ENCODE measurements at regions not wholly inside any gene's neighbourhood (a gene's known extent, or its start where the extent isn't known, plus 50 kb on each side); places are given as distances from the start of the nearest gene placed in this dataset.
"Not testable (repeated sequence)": the region's sequence is repeated elsewhere in the genome, so short reads cannot be mapped to it uniquely, and the experiment has no call there.

DNA sequence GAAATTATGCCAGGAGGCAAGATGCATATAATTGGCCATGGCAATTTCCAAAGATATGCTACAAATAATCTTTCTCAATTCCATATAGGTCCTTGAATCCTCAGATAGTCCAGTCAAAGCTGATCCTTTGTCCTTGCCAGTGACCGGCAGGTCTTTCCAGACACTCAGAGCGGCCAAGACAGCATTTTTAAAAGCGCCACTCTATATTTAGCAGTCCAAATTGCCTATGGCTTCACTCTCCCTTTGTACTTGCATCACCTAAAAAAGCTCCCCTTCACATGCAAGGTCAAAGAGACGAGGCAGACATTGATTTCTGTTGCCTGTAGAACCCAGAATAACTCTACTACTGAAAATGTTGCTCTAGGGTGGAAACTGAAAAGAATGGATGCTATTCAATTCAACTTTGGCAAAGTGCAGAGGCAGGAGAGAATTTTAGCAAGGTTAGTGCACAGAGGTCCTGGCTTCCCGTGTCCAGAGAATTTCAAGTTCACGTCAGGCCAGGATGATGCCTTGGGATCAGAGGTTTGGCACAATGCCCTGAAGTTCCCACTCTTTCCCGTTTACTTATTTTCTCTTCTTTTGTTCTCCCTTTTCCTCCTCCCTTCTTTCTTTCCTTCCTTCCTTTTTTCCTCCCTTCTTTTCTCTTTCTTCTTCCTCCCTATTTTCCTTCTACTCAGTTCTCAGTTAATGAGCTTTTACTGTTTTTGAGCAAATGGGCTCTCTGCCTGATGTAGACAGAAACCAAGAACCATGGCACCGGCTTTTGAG lies 108.5 kb downstream of the KCNK1 start:
- DNase-seq, result no peak

GRCh38 chr1:233723387-233723786 lies 109.5 kb downstream of the KCNK1 start:
- no peak for DNase-seq

- not testable (repeated sequence) for DNase-seq
These were observed 110.3 kb downstream of the KCNK1 start for GRCh38 chr1:233724131-233724631.

GRCh38 chr1:233725423-233725822 lies 111.5 kb downstream of the KCNK1 start:
- no peak for DNase-seq

- no peak for DNase-seq
These were observed 114.8 kb downstream of the KCNK1 start for GRCh38 chr1:233728721-233729120.

DNA sequence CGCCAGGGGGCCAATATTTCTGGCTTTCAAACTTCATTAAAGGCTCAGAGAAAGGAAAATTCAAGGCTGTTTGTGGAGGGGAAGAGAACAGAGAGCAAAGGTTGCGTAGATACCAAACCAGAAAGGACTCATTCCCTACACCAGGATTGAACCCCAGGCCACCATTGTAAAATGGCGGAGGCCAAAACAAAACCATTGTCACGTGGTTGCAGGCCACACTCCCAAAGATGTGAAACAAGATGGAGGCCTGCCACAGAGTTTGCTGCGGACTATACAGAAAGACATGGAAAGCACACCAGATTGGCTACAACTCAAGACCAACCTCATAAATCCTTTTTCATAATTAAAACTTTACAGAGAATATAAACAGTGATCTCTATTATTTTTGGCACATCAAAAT lies 116.5 kb downstream of the KCNK1 start:
- no peak for DNase-seq

- no peak for DNase-seq
These were observed 116.9 kb downstream of the KCNK1 start for GRCh38 chr1:233730809-233731208.

DNA sequence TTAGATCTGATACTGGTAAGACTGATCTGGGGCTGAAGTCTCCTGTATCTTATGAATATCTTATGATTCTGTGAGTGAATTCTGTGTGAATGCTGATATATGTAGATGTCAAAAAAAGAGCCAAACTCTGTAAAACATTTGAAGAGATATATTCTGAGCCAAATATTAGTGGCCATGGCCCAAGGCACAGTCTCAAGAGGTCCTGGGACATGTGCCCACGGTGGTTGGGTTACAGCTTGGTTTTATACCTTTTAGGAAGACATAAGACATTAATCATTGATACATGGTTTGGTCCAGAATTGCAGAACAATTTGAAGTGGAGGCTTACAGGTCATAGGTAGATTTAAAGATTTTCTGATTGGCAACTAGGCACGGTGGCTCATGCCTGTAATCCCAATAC lies 118.3 kb downstream of the KCNK1 start:
- no peak for DNase-seq

DNA sequence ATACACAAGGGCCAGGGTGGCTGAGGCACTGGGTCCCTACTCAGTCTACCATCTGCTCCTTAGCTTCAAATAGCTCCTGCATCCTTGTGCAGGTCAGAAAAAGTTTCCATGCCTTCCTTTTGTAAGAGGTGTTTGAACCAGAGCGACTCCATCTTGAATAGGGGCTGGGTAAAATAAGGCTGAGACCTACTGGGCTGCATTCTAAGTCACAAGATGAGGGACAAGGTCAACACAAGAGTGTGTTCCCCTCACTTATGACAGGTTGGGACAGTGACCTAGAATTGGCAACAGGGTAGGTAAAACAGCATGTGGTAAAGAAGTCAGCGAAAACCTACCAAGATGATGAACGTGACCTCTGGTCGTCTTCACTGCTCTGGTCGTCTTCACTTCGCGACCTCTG lies 120.5 kb downstream of the KCNK1 start:
- no peak for DNase-seq

DNA sequence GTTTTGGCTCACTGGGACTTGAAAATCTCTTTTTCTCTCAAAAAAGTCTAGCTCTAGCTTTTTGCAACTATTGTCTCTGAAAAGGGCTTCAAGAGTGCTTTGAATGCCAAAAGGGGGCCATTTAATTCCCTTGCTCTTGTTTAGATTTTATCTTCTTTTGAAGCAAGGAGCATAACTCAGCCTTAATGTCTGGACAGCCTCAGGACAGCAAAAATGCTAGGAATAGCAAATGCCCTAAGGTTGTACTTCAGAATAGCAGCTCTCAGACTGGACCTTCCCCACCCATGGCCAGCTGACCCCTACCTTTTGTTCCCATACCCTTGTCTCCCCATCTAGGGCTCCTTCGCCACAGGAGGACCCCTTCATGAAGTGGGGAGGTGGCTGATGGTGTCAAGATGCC lies 121.4 kb downstream of the KCNK1 start:
- no peak for DNase-seq

DNA sequence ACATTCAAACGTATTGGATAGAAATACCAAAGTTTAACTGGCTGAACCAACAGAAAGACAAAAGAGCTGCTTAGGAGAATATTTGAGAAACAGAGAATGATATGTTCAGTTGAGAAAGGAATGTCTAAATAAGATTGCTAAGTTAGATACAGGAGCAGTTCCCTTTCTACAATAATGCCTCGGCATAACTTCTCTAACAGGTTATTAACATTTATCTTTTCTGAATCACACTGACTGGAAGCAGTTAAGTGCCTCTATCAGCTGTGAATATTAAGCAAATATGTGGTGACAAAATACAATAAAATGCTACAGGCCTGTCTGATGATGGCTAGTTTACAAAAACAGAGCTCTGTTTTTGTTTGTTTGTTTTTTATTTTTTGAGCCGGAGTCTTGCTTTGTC lies 121.9 kb downstream of the KCNK1 start:
- no peak for DNase-seq

DNA sequence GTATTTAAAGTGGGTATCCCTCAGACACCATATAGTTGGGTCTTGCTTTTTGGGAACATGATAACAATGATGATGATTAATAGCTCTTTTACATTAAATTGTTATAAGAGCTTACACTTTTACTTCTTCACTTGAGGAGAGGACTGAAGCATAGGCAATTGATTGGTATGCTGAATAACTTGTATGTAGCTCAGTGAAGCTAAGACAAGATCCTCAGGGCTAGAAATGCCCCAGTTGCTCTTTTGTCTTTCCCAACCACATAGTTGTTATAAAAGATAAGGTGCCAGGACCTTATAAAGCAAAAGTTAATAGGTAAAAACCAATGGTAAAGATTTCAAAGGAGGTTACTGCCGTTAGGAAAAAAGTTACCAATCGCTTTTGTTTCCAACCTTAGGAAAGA lies 123.4 kb downstream of the KCNK1 start:
- no peak for DNase-seq

DNA sequence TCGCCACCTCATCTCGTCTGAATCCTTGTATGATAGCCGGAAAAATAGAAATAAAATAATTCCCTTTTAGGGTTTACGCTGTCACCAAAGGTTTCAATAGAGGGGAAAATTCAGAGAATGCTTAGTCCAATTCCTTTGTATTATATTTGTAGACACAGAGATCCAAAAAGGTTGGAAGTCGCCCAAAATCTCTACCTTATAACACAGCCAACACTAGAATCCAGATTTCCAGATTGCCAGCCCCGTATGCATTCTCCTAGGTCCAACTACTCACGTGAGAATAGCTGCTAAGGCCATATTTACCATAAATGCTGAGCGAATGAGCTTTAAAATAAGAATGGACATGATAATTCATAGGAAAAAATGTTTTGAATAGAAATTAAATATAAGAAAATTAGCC lies 124.5 kb downstream of the KCNK1 start:
- no peak for DNase-seq

DNA sequence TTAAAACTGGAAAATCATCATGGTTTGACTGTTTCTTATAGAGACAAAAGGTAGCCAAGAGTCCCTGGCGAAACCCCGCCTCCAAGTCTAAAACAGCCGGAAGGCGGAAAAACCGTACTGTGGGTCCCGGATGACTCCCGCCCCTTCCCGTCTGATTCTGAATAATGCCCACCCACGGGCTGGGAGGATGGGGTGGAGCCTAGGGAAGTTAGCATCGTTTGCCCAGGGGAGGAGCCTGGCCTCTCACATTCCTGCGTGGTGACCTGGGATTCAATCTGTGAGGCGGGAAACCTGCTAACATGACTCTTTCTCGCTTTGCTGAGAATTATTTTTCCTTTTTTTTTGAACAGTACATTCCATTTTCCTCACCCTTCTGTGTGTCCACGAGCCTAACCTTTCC lies 124.9 kb downstream of the KCNK1 start:
- DNase-seq, result no peak

- no peak for DNase-seq
These were observed 131.0 kb downstream of the KCNK1 start for GRCh38 chr1:233744779-233745513.

- no peak for DNase-seq
These were observed 136.2 kb downstream of the KCNK1 start for GRCh38 chr1:233750139-233750538.

DNA sequence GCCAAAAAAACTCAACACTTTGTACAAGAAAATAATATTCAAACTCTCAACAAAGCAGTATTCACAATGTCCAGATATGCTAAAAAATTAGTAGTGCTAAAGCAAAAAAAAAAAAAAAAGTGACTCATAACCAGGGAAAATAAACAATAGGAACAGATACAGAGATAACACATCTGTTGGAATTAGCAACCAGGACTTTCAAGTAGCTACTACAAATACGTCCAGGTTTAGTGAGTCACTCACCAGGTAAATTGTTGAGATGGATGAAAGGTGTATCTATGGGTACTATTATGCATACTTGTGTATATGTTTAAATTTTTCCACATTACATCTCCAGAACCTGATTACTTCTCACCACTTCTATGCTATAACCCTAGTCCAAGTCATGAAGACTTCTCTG lies 144.8 kb upstream of the SLC35F3 start:
- DNase-seq, result no peak

DNA sequence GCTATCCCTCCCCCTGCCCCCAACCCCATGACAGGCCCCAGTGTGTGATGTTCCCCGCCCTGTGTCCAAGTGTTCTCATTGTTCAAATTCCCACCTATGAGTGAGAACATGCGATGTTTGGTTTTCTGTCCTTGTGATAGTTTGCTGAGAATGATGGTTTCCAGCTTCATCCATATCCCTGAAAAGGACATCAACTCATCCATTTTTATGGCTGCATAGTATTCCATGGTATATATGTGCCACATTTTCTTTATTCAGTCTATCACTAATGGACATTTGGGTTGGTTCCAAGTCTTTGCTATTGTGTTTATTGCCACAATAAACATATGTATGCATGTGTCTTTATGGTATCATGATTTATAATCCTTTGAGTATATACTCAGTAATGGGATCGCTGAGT lies 140.2 kb upstream of the SLC35F3 start:
- DNase-seq, result not testable (repeated sequence)

GRCh38 chr1:233777566-233777965 lies 126.9 kb upstream of the SLC35F3 start:
- no peak for DNase-seq

DNA sequence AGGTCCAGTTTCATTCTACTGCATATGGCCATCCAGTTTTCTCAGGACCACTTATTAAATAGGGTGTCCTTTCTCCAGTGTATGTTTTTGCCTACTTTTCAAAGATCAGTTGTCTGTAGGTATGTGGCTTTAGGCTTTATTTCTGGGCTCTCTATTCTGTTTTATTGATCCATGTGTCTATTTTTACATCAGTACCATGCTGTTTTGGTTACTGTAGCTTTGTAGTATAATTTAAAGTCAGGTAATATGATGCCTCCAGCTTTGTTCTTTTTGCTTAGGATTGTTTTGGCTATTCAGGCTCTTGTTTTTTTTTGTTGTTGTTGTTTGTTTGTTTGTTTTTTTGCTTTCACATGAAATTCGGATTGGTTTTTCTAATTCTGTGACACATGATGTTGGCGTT lies 124.4 kb upstream of the SLC35F3 start:
- no peak for DNase-seq

DNA sequence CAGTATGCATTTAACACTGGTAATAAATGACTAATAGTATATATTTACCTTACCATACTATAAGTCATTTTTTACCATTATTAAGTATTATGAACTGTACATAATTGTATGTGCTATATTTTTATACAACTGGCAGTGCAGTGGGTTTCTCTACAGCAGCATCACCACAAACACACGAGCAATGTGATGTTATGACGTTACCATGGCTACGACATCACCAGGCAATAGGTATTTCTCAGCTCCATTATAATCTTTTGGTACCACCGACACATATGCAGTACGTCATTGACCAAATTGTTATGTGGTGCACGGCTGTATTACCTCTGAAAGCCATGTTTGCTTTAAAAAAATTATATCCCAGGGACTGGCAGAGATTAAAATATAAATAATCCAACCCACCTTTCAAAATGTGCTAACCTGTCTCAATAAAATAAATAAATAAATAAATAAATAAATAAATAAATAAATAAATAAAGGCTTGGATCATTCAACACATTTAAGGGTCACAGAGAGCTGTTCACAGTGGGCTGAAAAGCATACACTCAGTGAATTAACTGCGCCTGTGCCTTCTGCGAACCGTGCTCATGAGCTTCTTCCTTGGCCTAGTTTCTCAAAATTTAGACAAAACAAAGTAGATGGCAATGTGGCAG lies 121.4 kb upstream of the SLC35F3 start:
- DNase-seq, result no peak

DNA sequence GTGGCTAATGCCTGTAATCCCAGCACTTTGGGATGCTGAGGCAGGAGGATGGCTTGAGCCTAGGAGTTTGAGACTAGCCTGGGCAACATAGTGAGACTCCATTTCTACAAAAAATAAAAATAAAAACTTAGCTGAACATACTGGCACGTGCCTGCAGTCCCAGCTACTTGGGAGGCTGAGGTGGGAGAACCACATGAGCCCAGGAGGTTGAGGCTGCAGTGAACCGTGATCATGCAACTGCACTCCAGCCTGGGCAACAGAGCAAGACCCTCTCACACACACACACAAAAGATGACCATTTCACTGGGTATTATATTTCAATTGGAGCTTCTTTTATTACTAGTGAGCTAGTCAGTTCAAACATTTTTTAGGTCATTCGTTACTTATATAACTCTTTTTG lies 116.9 kb upstream of the SLC35F3 start:
- DNase-seq, result no peak

DNA sequence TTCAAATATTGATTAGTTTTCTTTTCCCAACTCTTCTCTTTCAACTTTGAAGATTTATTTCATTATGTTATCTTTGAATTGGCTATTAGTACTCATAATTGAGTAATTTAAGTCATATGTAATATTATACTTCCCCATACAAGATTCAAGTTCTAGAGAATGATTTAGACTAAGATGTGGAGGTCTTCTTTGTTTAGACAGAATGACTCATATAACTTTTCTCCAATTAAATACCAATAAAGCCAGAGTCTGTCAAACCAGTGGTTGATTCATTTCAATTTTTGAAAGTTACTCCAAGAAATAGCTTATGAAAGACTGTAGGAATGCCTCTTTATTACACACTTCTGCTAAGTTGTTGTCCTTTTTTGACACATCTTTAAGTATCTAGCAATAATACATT lies 115.8 kb upstream of the SLC35F3 start:
- DNase-seq, result no peak

- no peak for DNase-seq
These were observed 114.4 kb upstream of the SLC35F3 start for GRCh38 chr1:233790121-233790520.
